CD4-positive, alpha-beta T cell treated with Interleukin-15 for 1 hour (primary cell): ENCODE measurements at regions not wholly inside any gene's neighbourhood (a gene's known extent, or its start where the extent isn't known, plus 50 kb on each side); places are given as distances from the start of the nearest gene placed in this dataset.
"Not testable (repeated sequence)": the region's sequence is repeated elsewhere in the genome, so short reads cannot be mapped to it uniquely, and the experiment has no call there.

Experiments
- DNase-seq: peaks from one replicate; pipeline ENCODE4 v3.0.0-alpha.2; 2020

DNA sequence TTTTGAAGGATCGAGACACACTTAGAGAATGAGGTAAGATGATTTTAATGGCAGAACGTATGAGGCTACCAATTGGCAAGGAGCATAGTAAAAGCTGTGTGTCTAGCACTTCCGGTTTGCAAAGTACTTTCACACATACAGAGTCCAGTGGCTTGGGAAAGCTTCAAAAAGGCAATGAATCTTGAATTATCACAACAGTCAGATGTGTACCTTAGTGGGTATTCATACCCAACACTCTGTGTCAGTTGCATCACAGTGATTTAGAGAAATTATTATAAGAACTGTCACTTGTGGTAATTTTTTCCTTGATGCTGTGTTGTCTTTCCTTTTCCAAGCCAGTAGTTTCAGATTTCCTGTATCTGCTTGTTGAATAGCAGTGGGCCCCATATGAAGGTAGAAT is 424.1 kb downstream of the PCNX1 start:
- DNase-seq: no peak

DNA sequence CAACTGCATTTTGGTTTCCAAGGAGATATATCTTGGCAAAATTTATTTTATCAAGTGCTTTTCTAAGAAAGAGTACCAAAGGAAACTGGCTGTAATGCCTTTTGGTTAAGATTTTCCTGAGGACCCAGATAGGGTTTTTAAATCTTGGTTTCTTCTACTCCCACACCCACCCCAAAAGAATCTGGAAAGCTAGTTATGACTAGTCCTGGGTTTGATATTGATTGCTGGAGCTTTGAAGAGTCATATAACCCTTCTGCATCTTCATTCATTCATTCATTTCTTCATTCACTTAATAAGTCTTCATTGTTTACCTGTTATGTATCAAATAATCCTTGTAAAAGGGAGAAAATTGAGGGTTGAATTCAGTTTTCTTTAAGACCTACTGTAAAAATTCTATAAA is 425.2 kb downstream of the PCNX1 start:
- DNase-seq: no peak

DNA sequence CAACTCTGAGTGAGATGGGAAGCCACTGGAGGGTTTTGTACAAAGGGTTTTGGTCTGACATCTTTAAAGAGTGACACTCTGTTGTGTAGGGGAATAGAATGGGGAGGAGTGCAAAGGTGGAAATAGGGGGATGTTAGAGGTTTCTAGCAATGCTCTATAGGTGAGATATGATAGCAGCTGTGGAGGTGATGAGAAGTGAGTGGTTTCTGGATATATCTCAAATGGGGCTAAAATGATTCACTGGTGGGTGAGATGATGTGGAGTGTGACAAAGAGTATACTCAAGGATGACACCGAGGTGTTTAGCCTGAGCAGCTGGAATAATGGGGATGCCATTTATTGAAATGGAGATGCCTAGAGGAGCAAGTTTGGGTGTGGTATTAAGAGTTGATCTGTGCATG is 426.4 kb downstream of the PCNX1 start:
- no peak for DNase-seq

DNA sequence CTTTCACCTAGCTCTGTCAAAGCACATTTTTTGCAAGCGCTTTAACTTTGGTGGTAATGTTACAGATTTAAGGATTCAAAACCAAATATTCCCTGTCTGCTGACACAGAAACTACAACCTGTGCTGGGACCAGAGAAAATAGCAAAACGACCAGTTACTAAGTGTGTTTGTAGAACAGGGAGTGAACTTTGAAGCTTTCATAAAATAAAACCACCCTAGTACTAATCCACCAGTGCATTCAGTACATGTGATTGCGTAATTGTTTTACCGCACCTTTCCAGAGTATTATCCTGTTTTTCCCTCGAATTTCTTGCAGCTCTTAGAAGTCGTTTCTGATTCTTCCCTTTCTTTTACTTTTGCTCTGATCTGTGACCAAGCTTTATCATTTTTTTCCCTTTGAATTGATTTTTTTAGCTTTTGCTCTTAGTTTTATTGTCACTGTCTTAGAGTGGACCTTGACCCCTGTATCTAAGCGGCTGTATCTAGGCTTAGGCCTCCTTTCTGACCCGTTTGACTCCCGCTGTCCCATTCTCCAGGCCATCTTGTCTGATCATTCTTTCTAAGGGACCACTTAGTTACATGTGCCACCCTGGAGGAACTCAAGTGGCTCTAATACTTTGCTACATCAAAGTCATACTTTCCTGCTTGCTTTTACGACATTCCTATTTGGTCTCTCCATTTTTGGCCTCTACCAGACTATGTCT is 429.4 kb downstream of the PCNX1 start:
- DNase-seq: no peak

GRCh38 chr14:71338153-71338552 is 430.9 kb downstream of the PCNX1 start:
- DNase-seq: no peak

- DNase-seq: no peak
Measured at GRCh38 chr14:71339650-71340415, 432.6 kb downstream of the PCNX1 start.

DNA sequence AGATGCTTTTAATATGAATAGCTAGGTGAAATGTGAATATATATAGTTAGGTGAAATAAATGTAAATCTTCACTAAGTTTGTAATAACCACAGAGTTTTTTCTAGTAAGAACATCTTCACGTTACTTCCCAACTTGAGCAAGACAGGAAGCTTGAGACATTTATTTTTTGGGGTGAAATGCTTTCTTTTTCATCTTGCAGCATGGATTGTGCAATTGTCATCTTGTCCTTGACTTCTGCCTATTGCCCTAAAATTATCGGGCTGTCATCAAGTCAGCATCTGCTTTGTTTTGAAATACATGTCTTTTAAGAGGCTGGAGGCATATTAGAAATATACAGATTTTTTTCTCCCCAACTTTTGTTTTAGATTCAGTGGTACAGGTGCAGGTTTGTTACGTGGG is 433.9 kb downstream of the PCNX1 start:
- DNase-seq: no peak

GRCh38 chr14:71343724-71344123 is 436.5 kb downstream of the PCNX1 start:
- DNase-seq: no peak

GRCh38 chr14:71344506-71344905 is 437.2 kb downstream of the PCNX1 start:
- no peak for DNase-seq

DNA sequence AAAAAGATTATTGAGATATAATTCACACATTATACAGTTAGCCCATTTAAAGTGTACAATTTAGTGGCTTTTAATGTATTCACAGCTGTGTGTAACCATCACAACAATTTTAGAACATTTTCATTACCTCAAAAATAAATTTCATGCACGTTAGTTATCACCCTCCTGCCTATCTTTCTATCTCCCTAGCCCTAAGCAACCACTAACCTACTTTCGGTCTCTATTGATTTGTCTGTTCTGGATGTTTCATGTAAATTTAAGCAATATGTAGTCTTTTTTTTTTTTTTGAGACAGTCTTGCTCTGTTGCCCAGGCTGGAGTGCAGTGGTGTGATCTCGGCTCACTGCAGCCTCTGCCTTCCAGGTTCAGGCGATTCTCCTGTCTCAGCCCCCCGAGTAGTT is 439.4 kb downstream of the PCNX1 start:
- no peak for DNase-seq

DNA sequence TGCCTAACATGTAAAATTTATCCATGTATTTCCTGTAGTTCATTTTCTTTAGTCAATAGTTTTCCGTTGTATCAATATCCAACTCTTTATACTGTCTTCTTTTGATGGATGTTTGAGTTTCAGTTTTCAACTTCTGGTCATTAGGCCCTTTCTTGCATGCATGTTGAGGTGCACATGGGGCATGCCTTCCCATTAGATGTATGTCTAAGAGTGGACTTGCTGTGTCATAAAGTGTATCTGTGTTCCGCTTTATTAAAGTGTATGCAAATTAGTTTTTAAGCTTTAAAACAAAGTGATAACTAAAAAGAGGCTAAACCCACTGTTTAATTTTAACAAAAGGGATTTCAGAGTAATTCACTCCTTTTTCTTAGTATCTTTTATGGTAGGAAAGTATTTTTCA is 441.1 kb downstream of the PCNX1 start:
- DNase-seq: no peak

DNA sequence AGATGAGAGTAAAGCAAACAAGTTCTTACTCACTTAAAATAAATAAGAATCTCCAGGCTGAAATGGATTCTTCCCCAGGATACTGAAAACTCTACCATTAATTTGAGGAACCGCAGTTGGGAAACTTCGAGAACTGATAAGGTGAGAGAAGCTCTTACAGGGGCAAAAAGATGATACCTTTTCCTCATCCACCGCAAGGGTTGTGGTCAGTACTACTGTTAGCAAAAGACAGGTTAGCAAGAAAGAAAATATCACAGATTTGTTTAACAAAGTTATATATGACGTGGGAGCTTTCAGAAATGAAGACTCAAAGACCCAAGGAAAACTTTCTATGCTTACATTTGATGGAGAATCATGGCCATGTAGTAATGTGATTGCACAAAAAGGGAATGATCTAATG is 441.6 kb downstream of the PCNX1 start:
- no peak for DNase-seq

GRCh38 chr14:71354142-71354541 is 446.9 kb downstream of the PCNX1 start:
- no peak for DNase-seq

DNA sequence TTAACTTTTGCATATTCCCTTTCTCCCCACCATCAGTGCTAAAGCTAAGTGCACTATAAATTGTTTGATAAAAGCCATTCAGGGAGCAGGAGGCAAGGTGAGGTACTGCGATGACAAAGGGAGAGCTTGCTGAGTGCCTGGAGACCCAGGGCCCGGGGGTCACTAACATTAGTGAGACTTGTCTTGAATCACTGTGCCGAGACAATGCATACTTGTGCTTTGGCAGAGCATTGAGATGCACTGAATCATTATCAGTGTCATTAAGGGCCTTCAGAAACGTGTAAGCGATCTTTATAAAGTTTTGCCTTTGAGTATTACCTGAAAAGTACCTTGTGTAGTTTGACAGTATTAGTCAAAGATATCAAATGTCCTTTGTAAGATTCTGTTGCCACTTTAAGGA is 447.5 kb downstream of the PCNX1 start:
- DNase-seq: no peak

DNA sequence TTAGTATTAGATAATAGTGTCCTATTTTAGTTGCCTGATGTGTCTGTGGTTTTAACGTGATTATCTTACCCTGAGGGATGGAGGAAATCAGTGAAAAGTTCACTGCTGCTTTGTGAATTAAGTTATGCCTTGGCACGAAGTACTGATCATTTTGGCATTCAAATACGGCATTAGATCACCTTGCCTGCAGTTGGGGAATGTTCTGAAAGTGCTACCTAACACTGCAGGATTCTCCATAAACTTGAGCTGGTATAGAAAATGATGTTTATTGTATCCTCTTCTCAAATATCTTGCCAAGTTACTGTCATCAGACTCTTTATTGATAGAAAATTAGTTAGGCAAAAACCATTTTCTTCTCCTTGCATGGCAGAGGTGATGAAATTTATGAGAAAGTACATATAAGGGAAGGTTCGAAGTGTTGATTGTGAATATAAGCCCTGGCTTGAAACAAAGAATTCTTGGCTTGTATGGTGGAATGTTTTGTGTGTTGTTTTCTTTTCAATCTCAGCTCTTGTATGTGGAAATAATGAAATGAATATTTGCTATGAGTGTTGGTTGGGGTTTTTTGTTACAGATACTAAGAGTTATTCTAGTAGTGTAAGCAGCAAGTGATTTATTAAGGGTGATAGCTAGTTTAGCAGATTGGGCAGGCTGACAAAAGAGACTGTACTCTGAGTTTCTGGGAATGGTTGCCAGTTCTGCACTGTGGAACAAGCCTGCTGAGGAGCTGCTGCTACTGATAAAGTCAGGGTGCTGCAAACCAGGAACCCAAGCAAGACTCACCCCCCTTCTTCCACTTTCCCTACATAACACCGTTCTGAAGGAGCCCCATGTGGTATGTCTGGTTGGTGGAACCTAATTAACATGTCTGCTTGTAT is 448.3 kb downstream of the PCNX1 start:
- peak; percentile 59 for DNase-seq

- DNase-seq: peak; percentile 36
Measured at GRCh38 chr14:71358209-71358931, 451.1 kb downstream of the PCNX1 start.

- not testable (repeated sequence) for DNase-seq
Measured at GRCh38 chr14:71358932-71359421, 451.7 kb downstream of the PCNX1 start.

DNA sequence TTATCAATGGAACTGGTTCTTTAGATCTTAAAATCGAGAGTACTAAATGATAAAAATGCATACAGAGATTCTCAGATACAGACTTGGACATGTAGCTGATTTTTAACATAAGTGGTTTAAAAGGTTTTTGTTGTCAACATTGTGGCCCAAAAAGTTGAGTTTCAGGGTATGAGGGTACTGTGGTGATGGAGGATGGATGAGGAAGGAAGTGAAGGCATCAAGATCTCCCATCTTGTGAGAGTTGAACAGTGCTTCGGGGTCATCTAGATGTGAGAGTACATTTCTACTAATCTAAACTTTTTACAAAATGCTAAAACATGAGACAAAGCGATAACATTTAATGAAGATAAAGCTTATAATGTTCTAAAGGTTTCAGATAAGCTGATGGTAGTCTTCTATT is 452.6 kb downstream of the PCNX1 start:
- DNase-seq: no peak

DNA sequence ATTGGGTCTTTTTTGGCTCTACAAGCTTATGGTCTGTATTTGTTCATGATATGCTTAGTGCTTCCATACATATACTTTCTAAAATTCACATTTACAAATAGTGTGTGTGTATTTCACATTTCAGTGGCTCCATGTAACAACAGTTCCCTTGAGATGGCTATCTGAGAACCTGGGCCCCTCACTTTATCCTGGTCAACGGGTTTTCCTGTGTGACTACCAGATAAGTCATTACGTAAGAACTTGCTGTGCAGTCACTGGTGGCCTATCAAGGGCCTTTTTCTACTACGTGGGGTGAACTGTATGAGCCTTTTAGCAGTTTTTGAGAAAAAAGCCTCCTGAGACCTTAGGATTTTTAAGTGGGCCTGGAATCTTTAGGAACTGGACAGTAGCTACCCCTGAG is 454.1 kb downstream of the PCNX1 start:
- DNase-seq: peak; percentile 56

GRCh38 chr14:71361874-71362273 is 454.6 kb downstream of the PCNX1 start:
- no peak for DNase-seq

GRCh38 chr14:71362282-71362681 is 455.0 kb downstream of the PCNX1 start:
- no peak for DNase-seq

GRCh38 chr14:71362920-71363584 is 455.8 kb downstream of the PCNX1 start:
- peak; percentile 43 for DNase-seq
